Kidney tubule cell (primary cell): ENCODE measurements at regions not wholly inside any gene's neighbourhood (a gene's known extent, or its start where the extent isn't known, plus 50 kb on each side); places are given as distances from the start of the nearest gene placed in this dataset.

Experiments used
- DNase-seq: peaks from one replicate; pipeline ENCODE4 v3.0.0-alpha.2; 2018; ENCODE audit warnings: low spot score

DNA sequence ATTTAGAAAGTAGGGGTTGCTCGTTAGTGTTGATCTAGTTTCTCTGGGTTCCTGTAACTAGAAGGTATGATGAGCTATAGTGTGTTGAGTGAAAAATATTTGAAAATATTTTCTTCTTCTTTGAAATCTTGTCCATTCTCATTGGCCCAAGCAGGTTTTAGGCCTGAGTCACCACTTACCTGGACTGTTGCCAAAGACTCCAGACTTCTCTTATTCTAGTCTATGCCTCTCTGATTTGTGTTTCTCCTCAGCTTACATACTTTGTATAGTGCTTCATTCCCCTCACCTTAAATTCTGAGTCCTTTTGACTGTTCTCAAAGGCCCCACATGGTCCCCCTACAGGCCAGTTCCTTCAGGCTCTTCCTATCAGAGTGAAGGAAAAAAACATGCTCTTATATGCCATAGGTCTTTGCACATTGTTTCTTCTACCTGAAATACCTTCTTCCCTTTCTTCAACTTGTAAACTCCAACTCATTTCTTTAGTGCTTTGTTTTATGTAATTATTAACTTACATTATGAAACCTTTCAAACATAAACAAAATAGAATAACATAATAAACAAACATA is 258.2 kb downstream of the PPP1R2C start:
- DNase-seq: peak; percentile 62

DNA sequence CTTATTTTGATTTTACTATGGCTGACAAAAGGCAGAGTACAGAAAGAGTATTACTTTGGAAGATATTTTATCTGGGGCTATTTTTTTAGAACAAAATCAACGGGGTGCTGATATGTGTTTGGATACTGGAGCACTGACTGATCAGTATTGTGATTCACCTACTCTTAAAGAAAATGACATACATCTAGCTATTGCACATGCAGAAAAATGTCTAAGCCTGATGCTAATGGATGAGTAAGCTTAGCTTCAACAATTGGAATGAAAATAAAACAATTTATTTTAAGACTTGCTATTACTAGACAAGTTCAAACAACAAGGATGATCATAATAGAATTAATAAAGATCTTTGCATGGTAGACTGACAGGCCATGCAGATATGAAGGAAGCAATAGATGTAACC is 262.0 kb downstream of the PPP1R2C start:
- no peak for DNase-seq

DNA sequence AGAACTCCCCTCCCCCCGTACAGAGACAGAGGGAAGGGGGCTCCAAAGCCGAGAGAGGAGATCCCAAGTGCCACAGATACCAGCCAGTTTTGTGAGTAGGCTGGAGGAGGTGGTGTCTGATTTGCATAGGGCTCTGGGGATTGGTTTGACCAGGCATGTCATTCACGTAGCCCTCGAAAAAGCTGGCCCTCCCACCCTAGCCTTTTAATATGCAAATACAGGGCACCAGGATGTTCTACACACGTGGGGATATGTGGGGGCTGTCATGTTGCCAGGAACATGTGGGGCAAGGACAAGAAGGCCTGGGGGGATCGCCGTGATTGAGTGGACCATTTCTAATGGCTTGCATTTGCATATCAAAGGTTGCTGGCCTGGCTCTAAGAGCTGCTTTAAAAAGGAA is 272.9 kb downstream of the PPP1R2C start:
- no peak for DNase-seq

DNA sequence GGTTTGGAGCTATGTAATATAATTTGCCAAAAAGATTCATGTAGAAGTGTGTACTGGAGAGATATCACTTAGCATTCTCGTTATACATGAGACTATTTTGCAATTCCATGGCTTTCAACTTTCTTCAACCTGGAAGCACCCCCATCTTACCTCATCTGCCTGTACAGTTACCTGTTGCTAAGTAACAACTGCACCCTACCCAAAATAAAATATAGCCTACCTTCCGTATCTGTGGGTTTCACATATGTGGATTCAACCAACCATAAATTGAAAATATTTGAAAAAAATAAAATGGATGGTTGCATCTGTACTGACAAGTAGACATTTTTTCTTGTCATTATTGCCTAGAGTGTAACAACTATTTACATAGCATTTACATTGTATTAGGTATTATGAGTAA is 278.3 kb downstream of the PPP1R2C start:
- no peak for DNase-seq

DNA sequence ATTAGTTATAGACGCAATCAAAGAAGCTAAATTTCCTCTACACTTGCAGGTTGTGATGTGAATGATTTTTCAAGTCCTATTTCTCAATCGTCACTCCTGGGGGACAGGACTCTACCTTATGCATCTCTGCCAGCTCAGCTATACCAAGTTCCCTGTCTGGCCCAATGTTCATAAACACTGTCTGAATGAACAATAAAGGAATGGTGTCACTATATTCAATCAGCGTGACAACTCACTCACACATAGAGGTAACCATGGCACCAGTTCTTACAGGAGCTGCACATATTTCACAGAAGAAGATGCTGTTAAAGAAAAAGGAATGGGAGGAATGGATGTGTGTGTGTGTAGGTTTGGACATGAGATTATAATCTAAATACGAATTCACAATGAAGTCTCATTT is 280.6 kb downstream of the PPP1R2C start:
- DNase-seq: no peak

DNA sequence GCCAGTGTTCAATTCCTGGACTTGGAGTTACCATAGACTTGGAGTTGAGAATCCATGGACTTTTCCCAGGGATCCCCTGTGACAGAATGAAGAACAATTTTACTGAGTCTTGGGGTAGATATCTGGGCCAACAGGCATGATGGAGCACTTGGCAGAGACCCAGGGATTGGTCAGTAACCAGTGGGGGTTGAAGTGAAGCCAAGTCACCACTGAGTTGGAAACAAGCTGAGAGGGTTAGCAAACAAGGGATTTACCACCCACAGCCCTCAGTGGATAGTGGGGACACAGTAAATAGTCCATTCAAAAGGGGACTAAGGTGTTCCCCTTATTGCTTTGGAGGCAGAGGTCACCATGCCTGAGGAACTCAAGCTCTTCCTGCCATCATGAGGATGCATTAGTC is 281.7 kb downstream of the PPP1R2C start:
- DNase-seq: peak; percentile 51

DNA sequence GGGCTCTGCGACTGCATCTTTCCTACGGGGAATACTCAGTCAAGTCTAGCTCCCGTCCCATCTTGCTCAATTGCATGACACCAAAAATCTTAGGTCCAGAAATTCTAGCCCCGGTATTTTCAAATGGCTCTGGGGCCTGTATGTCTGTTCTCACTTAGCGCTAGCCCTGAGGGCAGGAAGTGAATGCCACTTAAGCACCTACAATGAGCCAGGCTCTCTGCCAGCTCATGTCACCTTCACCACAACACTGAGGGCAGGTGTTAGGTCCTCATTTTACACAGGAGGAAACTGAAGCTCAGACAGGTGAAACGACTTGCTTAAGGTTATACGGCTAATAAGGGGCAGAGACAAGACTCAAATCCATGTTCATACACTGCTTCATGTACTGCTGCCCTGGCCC is 282.8 kb downstream of the PPP1R2C start:
- peak; percentile 61 for DNase-seq

DNA sequence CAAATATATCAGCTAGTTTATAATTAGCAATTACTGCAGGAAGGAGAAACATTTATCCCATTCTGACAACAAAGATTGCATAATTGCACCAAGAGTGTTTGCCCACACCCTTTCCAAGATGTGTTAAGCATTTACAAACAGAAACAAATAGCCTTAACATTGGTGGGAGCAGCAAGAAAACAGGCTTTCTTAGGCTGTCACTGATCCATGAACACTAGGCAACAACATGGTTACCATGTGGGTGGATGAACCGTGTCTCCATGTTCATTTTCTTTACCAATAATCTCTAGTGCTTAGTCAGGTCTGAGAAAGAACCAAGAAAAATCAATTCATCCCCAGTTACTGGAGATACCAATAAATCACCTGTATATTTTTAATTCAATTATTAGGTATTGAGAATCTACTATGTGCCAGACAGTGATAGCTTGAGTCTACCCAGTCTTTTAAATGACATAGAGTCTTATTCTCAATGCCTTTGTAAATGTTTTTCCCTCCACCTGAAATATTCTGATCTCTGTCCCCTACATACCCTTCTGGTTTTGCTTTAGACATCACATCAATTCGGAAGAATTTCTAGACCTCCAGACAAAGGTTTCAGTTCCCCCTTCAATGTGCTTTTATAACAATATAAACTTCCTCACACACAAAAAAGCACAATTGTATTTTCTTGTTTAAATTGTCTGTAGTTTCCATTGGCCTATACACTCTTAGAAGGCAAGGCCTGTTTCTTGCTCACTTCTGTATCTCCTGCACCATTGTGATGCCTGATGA is 286.6 kb downstream of the PPP1R2C start:
- DNase-seq: no peak

DNA sequence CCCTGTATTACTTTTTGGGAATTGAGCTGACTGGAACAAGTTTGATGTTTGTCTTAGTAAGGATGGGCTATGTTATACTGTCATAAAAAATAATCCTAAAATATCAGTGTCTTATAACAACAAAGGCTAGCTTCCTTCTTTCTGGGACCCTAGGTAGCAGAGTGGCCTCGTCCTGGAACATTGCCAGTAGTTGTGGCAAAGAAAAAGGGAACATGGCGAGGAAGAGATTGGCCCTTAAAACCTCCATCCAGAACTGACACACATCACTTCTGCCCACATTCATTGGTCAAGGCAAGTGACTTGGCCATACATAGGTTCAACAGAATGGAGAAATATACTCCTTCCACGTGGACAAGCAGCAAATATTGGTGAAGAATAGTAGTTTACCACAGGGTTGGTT is 287.9 kb downstream of the PPP1R2C start:
- no peak for DNase-seq

DNA sequence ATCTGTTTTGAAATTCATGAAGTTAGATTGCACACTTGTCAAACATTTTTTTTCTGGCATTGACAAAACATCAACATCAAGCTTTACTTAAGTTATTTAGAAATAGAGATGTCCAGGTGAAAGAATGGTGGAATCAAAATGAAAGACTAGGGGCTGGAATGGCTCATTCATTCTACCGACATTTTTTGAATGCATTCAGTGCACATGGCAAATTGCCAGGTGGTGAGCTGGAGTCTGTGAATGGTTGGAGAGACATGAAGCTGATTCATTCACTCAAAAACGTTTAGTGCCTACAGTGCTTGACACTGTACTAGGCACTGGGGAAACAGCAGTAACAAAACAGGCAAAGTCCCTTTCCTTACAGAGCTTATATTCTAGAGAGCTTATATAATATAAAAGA is 292.4 kb downstream of the PPP1R2C start:
- DNase-seq: peak; percentile 73

DNA sequence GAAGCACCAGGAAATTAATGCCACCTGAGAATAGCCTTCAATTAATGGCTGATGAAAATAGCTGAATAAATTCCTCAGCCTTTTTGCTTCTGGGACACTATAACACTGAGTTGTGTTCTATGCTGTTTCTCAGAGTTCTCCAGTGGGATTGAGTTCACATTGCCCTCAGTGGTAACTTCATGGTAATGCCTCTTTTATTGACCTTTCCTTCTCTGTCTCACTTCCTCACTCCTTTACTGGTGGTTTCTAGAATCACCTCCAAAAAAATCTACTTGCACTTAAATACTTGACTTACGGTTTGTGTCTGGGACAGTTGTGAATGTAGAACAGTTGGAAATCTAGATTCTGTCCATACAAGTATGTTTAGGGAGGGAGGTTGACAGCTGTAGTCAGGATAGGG is 293.7 kb downstream of the PPP1R2C start:
- no peak for DNase-seq

DNA sequence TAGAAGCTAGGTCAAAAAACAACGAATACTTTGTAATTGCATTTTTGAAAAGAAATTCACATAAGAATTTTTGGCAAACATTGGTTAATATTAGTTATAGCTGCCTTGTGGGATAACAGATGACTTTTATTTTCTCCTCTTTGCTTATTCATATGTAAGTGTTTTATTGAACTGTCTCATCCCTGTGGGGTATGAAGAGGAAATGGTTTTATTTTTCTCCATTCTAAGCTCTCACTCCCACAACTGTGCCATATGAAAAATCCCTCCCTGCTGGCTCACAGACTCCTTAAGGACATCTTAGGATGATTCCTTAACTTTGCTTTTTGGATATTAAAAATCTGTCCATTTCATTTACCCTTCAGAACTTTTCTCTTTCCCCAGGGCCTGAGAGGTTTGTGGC is 300.6 kb downstream of the PPP1R2C start:
- no peak for DNase-seq

DNA sequence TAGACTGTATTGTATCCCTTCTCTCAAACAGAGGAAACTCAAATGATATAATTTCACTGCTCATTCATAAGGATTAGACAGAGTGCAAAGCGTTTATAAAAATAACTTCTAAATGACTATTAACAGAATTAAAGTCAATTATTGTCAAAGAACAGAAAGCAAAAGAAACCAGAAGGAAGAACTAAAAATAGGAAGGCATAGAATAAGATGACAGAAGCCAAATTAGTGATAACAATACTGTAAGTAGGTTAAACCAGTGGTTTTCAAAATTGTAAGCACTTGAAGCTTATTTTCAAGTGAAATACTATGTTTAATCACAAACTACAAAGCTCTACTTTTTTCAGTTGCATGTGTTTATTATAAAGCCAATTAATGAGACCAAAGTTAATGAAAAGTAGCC is 305.2 kb downstream of the PPP1R2C start:
- no peak for DNase-seq

DNA sequence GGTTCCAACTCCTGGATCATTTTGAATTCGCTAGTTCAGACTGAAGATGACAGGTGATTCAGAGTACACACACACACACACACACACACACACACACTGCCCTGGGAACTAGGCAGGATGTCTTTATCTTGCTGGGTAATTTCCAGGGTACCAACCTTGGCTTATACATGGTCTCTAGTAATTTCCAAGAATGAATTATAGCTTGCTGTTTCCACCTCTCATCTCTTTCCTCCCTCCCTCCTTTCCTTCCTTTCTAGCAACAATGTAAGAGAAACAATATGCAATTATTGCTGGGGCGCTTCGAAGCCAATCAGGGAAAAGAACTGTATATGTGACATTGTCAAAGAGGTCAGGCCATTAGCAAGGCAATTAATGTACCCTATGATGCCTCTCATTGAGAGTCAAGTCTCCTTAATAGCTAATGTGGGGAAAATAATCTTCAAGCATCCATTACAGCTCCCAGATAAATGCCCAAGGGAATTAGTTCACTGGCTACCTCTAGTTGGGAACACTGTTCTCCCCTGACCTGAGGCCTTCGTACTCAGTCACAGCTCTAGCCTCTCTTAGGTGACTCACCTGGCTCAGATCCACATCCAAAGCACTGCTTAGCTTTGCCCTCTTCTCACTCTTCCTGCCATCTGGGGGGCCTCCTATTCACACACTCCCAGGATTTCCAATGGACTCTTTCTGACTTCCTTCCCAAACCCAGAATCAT is 311.5 kb downstream of the PPP1R2C start:
- DNase-seq: peak; percentile 60

DNA sequence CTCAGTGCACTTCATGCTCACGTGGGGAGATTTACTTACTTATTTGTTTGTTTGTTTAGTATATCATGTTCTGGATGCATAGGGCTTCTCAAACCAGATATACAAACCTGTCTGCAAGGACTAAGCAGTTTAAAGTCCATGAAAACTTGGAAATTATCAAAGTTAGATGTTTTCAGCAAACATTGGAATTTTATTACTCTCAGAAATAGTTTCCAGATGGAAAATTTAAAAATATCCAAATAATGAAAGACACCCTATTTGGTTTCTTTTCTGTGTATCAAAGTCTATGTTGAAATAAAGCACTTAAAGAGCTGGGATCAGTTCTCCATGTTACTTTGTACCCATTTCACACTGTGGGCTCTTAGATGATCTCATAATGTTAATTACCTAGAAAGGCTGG is 312.1 kb downstream of the PPP1R2C start:
- no peak for DNase-seq

DNA sequence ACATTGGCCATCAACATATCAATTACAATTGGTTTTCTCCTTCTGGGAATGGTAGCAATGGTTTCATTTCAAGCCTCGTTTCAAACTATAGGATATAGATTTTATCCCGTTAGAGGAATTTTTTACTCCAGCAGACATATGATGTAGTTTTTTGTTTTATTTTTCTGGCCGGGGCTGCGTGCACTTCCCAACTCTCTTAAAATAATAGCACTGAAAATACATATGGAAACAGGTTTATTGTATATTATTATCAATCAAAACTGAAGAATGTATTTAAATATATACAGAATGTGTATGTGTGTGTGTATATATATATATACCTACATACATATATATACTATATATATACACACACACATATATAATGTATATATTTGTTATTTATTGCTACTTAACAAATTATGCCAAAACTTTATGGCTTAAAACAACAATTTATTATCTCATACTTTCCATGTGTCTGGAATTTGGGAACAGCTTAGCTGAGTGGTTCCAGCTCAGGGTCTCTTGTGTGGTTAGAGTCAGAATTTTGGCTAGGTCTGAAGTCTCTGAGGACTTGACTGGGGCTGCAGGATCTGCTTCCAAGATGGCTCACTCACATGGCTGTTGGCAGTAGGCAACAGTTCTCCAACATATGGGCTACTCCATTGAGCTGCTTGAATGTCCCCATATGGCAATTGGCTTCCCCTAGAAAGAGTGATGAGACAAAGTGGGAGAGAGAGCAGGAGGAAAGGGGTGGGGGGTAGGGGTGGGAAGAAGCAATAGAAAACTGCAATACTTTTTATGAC is 314.1 kb downstream of the PPP1R2C start:
- no peak for DNase-seq

DNA sequence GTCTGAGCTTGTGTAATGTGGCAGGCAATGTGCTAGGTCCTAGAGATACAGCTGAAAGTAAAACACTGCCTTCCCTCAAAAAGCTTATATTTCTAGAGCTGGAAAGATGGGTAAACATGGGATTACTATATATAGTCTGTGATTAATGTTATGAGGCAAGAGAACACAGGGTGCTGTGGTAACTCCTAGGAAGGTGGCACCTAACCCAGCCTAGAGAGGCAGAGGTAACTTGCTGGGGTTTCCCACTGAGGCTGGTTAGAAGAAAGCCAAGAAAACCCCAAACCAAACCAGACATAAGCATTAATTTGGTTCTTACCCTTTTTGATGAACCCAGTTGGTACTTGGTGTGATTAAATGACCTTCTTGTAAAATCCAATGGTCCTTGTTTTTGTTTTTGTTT is 315.0 kb downstream of the PPP1R2C start:
- no peak for DNase-seq

DNA sequence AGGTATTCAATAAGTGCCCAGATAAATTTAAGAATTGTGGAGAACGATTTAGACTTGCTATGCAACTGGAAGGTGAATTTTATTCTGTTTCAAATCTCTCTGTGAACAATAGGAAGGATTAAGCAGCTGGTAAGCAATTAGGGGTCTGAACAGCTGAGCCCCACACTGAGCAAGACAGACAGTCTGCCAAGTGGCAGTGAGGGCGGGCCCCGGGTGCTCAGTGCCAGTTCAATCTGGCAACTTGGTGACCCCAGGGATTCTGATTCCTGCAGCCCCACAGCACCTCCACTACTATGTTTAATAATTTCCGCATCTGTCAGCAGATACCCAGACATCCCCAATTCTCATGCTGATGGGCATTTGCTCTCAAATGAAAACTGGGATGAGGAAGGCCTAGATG is 317.3 kb downstream of the PPP1R2C start:
- no peak for DNase-seq

DNA sequence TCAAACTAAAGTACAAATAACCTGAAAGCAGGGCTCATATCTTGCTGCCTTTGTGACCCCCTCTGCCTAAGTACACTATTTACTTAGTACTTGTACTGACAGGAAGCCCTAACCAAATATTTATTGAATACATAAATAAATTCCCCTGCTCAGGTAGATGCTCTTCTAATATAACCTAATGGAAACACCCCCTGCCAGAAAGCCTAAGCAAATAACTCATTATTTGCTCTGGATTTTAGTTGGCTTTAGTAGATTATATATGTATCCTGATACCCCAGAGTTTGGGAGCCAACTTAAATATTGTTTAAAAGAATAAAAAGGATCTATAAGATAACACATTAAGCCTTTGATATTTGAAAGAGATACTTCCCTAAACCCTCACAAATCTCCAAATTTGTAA is 318.2 kb downstream of the PPP1R2C start:
- DNase-seq: no peak

DNA sequence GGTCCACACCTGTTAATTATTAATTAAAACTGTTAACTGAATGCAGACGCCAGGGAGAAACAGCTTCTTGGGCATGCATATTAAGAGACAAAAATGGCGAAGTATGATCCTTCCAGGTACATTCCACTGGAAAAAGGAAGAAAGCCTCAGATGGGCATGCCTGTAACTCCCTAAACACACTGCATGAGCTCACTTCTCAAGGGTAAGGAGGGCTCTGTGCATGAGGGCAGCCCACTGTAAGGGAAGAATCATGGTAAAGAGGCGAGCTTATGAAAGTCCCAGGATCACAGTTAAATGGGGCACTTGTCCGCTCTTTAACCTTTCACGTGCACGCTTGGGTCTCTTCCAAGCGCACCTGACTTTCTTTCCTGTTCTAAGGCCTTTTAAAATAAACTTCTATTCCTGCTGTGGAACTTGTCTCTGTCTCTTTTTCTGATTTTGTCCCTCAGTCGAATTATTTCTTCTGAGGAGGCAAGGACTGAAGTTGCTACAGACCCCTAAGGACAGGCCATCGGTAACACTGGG is 321.7 kb downstream of the PPP1R2C start:
- peak; percentile 3 for DNase-seq

DNA sequence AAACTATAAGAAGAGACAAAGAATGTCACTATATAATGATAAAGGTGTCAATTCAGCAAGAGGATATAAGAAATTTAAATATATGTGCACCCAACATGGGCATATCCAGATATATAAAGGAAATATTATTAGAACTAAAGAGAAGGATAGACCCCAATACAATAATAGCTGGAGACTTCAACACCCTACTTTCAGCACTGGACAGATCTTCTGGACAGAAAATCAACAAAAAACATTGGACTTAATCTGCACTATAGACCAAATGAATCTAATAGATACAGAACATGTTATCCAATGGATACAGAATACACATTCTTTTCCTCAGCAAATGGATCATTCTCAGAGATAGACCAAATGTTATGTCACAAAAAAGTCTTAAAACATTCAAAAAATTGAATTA is 327.7 kb downstream of the PPP1R2C start:
- no peak for DNase-seq

DNA sequence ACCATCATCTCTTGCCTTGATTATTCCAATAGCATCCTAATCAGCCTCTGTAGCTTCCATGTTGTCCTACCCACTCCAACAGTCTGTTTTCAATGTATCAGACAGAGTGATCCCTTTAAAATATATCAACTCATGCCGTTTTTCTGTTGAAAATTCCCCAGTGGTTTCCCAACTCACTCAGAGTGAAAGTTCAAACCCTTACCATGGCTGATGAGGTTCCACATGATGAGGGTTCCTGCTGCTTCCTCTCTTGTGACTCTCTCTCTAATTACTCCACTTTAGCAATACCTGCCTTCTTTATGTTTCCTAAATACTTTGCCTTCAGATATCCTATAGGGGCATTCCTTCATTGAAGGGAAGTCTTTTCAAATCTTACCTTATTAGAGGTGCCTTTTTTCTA is 334.7 kb downstream of the PPP1R2C start:
- DNase-seq: no peak
